H9 (cell line): ENCODE measurements at regions not wholly inside any gene's neighbourhood (a gene's known extent, or its start where the extent isn't known, plus 50 kb on each side); places are given as distances from the start of the nearest gene placed in this dataset.

Experiments used
- DNase-seq: peaks from one replicate; pipeline ENCODE4 v3.0.0-alpha.2; 2017
- H2AFZ ChIP-seq: one replicate; pipeline ENCODE4 v1.6.1; 2013; ENCODE audit warnings: mild to moderate bottlenecking, low read length, control low read depth, moderate library complexity
- H2AK5ac ChIP-seq: 2 replicates; pipeline ENCODE4 v1.6.1; 2013; ENCODE audit warnings: low read length, control low read depth, mixed read lengths; ENCODE audit not compliant: insufficient read length
- H2BK120ac ChIP-seq: one replicate; pipeline ENCODE4 v1.6.1; 2013; ENCODE audit warnings: low read depth, mild to moderate bottlenecking, low read length, control low read depth, inconsistent platforms; ENCODE audit not compliant: poor library complexity, severe bottlenecking
- H2BK12ac ChIP-seq: 2 replicates; pipeline ENCODE4 v1.6.1; 2013; ENCODE audit warnings: low read length, control low read depth, mixed read lengths, low read depth; ENCODE audit not compliant: insufficient read length
- H2BK15ac ChIP-seq: 2 replicates; pipeline ENCODE4 v1.6.1; 2013; ENCODE audit warnings: low read depth, low read length, control low read depth
- H2BK20ac ChIP-seq: one replicate; pipeline ENCODE4 v1.6.1; 2013; ENCODE audit warnings: low read depth, mild to moderate bottlenecking, low read length, control low read depth, inconsistent platforms; ENCODE audit not compliant: poor library complexity, severe bottlenecking
- H2BK5ac ChIP-seq: 2 replicates; pipeline ENCODE4 v1.6.1; 2013; ENCODE audit warnings: low read length, control low read depth, mixed read lengths; ENCODE audit not compliant: insufficient read length
- H3K14ac ChIP-seq: 2 replicates; pipeline ENCODE4 v1.6.1; 2013; ENCODE audit warnings: low read length, control low read depth; ENCODE audit not compliant: insufficient read depth
- H3K18ac ChIP-seq: 2 replicates; pipeline ENCODE4 v1.6.1; 2013; ENCODE audit warnings: low read depth, mild to moderate bottlenecking, mixed read lengths, low read length, control low read depth; ENCODE audit not compliant: insufficient read length
- H3K23ac ChIP-seq: 2 replicates; pipeline ENCODE4 v1.6.1; 2013; ENCODE audit warnings: low read length, control low read depth, mixed read lengths, low read depth; ENCODE audit not compliant: insufficient read length
- H3K23me2 ChIP-seq: 2 replicates; pipeline ENCODE4 v1.6.1; 2013; ENCODE audit warnings: low read depth, mild to moderate bottlenecking, mixed read lengths, low read length, control low read depth; ENCODE audit not compliant: insufficient read length, poor library complexity, severe bottlenecking
- H3K27ac ChIP-seq: 2 replicates; pipeline ENCODE4 v1.5.1; 2013; ENCODE audit warnings: low read length, control low read depth, mixed read lengths, low read depth; ENCODE audit not compliant: insufficient read length
- H3K27me3 ChIP-seq: 2 replicates; pipeline ENCODE4 v1.6.1; 2013; ENCODE audit warnings: low read length, control low read depth, inconsistent platforms; ENCODE audit not compliant: insufficient read depth
- H3K4ac ChIP-seq: 2 replicates; pipeline ENCODE4 v1.6.1; 2013; ENCODE audit warnings: low read depth, mild to moderate bottlenecking, control low read depth, inconsistent platforms, low read length, moderate library complexity
- H3K4me1 ChIP-seq: 2 replicates; pipeline ENCODE4 v1.6.1; 2013; ENCODE audit warnings: low read length, control low read depth, inconsistent platforms; ENCODE audit not compliant: insufficient read depth
- H3K4me2 ChIP-seq: 2 replicates; pipeline ENCODE4 v1.6.1; 2013; ENCODE audit warnings: low read length, control low read depth, mixed read lengths; ENCODE audit not compliant: insufficient read length, insufficient read depth
- H3K56ac ChIP-seq: 2 replicates; pipeline ENCODE4 v1.6.1; 2013; ENCODE audit warnings: low read depth, mild to moderate bottlenecking, mixed read lengths, low read length, control low read depth; ENCODE audit not compliant: insufficient read length
- H3K79me1 ChIP-seq: 2 replicates; pipeline ENCODE4 v1.6.1; 2013; ENCODE audit warnings: low read depth, mild to moderate bottlenecking, moderate library complexity, low read length, control low read depth, inconsistent platforms; ENCODE audit not compliant: insufficient read depth, poor library complexity, severe bottlenecking
- H3K79me2 ChIP-seq: 2 replicates; pipeline ENCODE4 v1.6.1; 2013; ENCODE audit warnings: low read length, control low read depth, inconsistent platforms; ENCODE audit not compliant: insufficient read depth
- H3K9ac ChIP-seq: 2 replicates; pipeline ENCODE4 v1.6.1; 2013; ENCODE audit warnings: low read length, control low read depth, mixed read lengths; ENCODE audit not compliant: insufficient read length; ENCODE audit errors: extremely low read depth
- H3K9me3 ChIP-seq: one replicate; pipeline ENCODE4 v1.6.1; 2013; ENCODE audit warnings: low read depth, low read length, inconsistent platforms; ENCODE audit not compliant: control insufficient read depth
- H3T11ph ChIP-seq: one replicate; pipeline ENCODE4 v1.6.1; 2013; ENCODE audit warnings: mild to moderate bottlenecking, low read length, control low read depth, inconsistent platforms
- H4K20me1 ChIP-seq: one replicate; pipeline ENCODE4 v1.6.1; 2013; ENCODE audit not compliant: control insufficient read depth, insufficient read length, insufficient read depth
- H4K5ac ChIP-seq: 2 replicates; pipeline ENCODE4 v1.6.1; 2013; ENCODE audit warnings: low read depth, mild to moderate bottlenecking, mixed read lengths, low read length, control low read depth; ENCODE audit not compliant: insufficient read length
- H4K8ac ChIP-seq: replicated peaks from 2 replicates; pipeline ENCODE4 v1.6.1; 2013; ENCODE audit warnings: low read length, control low read depth, mixed read lengths, low read depth; ENCODE audit not compliant: insufficient read length
- H4K91ac ChIP-seq: 2 replicates; pipeline ENCODE4 v1.6.1; 2013; ENCODE audit warnings: low read depth, mild to moderate bottlenecking, moderate library complexity, mixed read lengths, low read length, control low read depth; ENCODE audit not compliant: insufficient read length
- H3K27ac Mint-ChIP-seq, 3 experiments: 2 replicates in 2 of 3; 3 replicates in 1 of 3; pipeline ENCODE4 v1.8.0; 2020 to 2021; ENCODE audit warnings: mixed read lengths in 3 of 3, mild to moderate bottlenecking in 1 of 3, moderate library complexity in 1 of 3
- H3K27me3 Mint-ChIP-seq: 2 replicates; pipeline ENCODE4 v1.8.0; 2021; ENCODE audit warnings: low read depth, mild to moderate bottlenecking, moderate library complexity, mixed read lengths
- H3K36me3 Mint-ChIP-seq, 3 experiments: 2 replicates in 2 of 3; 3 replicates in 1 of 3; pipeline ENCODE4 v1.8.0; 2020 to 2021; ENCODE audit warnings: low read depth in 3 of 3, mixed read lengths in 3 of 3; ENCODE audit not compliant: insufficient read depth in 1 of 3
- H3K4me1 Mint-ChIP-seq, 2 experiments: 2 replicates each; pipeline ENCODE4 v1.8.0; 2020; ENCODE audit warnings: mixed read lengths in 2 of 2
- H3K4me3 Mint-ChIP-seq, 2 experiments: 2 replicates in 1 of 2; 3 replicates in 1 of 2; pipeline ENCODE4 v1.8.0; 2020 to 2021; ENCODE audit warnings: mild to moderate bottlenecking in 2 of 2, mixed read lengths in 2 of 2, moderate library complexity in 1 of 2
- H3K9me3 Mint-ChIP-seq, 2 experiments: 2 replicates in 1 of 2; 3 replicates in 1 of 2; pipeline ENCODE4 v1.8.0; 2020; ENCODE audit warnings: mild to moderate bottlenecking in 2 of 2, mixed read lengths in 2 of 2, moderate library complexity in 1 of 2
- WGBS: extraction: QIAGEN DNeasy Blood & Tissue Kit; methylation state at CpG from one replicate; pipeline ENCODE4 v1.1.7; 2013; ENCODE audit warnings: missing lambda C conversion rate, low lambda C conversion rate, mixed read lengths; ENCODE audit not compliant: insufficient read length; ENCODE audit errors: extremely low coverage; 5-methylcytosine and 5-hydroxymethylcytosine counted together
- TF ChIP-seq, protein P1 (sequence below): fragments of 200-600 bp; sonication (generic); conservative IDR thresholded peaks from 3 replicates; pipeline ENCODE4 v1.8.0; 2021; ENCODE audit warnings: antibody characterized with exemption, mild to moderate bottlenecking

DNA sequence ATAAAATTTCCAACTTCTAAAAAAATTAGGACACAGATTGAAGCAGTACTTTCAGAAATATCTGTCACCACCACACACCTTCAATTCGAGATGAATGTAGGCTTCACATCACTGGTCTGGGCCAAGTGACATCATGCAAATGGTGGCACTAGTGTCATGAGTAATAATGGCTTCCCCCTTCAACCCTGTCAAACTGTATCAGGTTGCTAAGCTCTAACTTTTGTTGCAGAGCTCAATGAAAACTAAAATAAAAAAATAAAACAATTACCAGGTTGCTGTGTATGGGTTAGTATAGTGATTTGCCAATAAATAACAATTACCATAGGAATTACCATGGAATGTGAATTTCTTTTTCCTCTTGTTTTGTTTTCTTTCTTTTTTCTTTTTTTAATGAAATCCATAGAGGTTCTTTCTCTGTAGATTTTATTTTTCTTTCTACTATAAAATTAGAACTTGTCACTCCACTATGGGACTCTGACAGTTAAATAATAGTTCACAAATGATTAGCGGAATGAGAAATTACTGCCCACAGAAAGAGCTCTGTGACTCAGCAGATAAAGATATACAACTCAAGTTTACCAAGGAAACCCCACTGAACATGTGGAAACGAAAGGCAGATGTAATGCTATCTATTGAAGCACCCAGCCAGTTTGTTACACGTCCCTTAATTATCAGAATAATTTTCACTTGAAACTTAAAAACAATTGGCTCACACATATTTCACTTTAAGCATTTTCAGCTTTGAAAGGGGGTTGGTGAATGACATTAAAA, 783.8 kb upstream of the WWC1 start:
- WGBS, result no CpG with 5 or more reads among the region's 4 CpGs
- no peak overlapping the region for H3T11ph ChIP-seq
- no peak overlapping the region for H2AK5ac ChIP-seq
- no peak overlapping the region for H4K8ac ChIP-seq
- no peaks in the 10 kb centered on the region for H3K9me3 ChIP-seq
- DNase-seq, result no peak
- H3K27me3 ChIP-seq, result no peaks in the 10 kb centered on the region
- Mint-ChIP-seq H3K27me3 (no peaks in the 10 kb centered on the region), H3K27ac (no peak overlapping the region), H3K9me3 (no peaks in the 10 kb centered on the region), H3K4me1 (peaks cover 22 to 23% of the 10 kb centered on the region in 2 experiments), H3K36me3 (no peaks in the 10 kb centered on the region), H3K4me3 (no peak overlapping the region)
- H3K4me1 ChIP-seq, result peaks cover 4% of the 10 kb centered on the region
- no peak overlapping the region for H3K18ac ChIP-seq
- H2BK120ac ChIP-seq, result no peak overlapping the region
- H2BK15ac ChIP-seq, result no peak overlapping the region
- H4K91ac ChIP-seq, result no peak overlapping the region
- no peak overlapping the region for H3K56ac ChIP-seq
- H2BK12ac ChIP-seq, result no peak overlapping the region
- no peak overlapping the region for H3K4ac ChIP-seq
- no peaks in the 10 kb centered on the region for H3K23me2 ChIP-seq
- H3K14ac ChIP-seq, result no peak overlapping the region
- no peak overlapping the region for H2BK20ac ChIP-seq
- no peak overlapping the region for H2BK5ac ChIP-seq
- no peak overlapping the region for H4K5ac ChIP-seq
- H3K79me1 ChIP-seq, result no peaks in the 10 kb centered on the region
- no peak overlapping the region for H3K9ac ChIP-seq
- no peaks in the 10 kb centered on the region for H3K79me2 ChIP-seq
- H4K20me1 ChIP-seq, result no peaks in the 10 kb centered on the region
- H3K27ac ChIP-seq, result no peak overlapping the region
- TF ChIP-seq, protein P1, sequence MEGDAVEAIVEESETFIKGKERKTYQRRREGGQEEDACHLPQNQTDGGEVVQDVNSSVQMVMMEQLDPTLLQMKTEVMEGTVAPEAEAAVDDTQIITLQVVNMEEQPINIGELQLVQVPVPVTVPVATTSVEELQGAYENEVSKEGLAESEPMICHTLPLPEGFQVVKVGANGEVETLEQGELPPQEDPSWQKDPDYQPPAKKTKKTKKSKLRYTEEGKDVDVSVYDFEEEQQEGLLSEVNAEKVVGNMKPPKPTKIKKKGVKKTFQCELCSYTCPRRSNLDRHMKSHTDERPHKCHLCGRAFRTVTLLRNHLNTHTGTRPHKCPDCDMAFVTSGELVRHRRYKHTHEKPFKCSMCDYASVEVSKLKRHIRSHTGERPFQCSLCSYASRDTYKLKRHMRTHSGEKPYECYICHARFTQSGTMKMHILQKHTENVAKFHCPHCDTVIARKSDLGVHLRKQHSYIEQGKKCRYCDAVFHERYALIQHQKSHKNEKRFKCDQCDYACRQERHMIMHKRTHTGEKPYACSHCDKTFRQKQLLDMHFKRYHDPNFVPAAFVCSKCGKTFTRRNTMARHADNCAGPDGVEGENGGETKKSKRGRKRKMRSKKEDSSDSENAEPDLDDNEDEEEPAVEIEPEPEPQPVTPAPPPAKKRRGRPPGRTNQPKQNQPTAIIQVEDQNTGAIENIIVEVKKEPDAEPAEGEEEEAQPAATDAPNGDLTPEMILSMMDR, result no peak
- H3K23ac ChIP-seq, result no peak overlapping the region
- H2AFZ ChIP-seq, result no peak overlapping the region
- no peak overlapping the region for H3K4me2 ChIP-seq
